ENCODE measurements at regions not wholly inside any gene's neighbourhood (a gene's known extent, or its start where the extent isn't known, plus 50 kb on each side); places are given as distances from the start of the nearest gene placed in this dataset.
A peak's percentile ranks its signal among the peaks of the same experiment; 100 is the strongest.

DNA sequence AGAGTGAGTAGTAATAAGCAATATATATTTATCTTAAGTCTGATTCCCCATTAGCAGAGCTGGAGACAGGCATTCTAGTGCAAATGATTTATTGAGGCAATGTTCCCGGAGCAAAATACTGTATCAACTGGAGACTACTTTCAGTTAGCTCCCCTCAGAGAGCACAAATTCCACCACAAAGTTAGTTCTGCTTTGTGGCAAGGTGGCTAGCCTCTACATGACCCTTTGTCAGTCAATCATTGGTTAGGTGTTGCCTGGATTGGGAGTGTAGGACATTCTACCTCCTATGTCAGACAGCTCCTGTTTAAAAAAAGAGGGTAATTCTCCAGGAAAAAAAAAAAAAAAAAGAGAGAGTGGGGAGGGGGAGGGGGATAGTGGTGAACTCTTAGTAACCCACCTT lies 402.2 kb downstream of the NR4A2 start:
- no peak for DNase-seq (ENCODE audit: low read depth in 1 of 2, low spot score in 2 of 2)
- TF ChIP-seq RAD21 (IDR thresholded peaks at IDR 0.05 in 1 of 2, conservative IDR thresholded peaks at IDR 0.05 in 1 of 2; ENCODE audit: low read depth in 2 of 2, low read length in 2 of 2) (no peak), BACH1 (IDR thresholded peaks at IDR 0.05; ENCODE audit: low read length) (no peak), KDM1A (IDR thresholded peaks at IDR 0.05; ENCODE audit: borderline replicate concordance, low read length) (peak; percentile 47; the same call in 1 of the 2 replicates), BRCA1 (IDR thresholded peaks at IDR 0.05; ENCODE audit: low read depth, low read length) (no peak), SIRT6 (IDR thresholded peaks at IDR 0.05; ENCODE audit: low read length) (no peak), EZH2 (IDR thresholded peaks at IDR 0.05; ENCODE audit: low read depth, low read length, severe bottlenecking) (no peak)
- TF ChIP-seq, protein P1, sequence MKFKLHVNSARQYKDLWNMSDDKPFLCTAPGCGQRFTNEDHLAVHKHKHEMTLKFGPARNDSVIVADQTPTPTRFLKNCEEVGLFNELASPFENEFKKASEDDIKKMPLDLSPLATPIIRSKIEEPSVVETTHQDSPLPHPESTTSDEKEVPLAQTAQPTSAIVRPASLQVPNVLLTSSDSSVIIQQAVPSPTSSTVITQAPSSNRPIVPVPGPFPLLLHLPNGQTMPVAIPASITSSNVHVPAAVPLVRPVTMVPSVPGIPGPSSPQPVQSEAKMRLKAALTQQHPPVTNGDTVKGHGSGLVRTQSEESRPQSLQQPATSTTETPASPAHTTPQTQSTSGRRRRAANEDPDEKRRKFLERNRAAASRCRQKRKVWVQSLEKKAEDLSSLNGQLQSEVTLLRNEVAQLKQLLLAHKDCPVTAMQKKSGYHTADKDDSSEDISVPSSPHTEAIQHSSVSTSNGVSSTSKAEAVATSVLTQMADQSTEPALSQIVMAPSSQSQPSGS (IDR thresholded peaks at IDR 0.05; ENCODE audit: low read length): no peak
- no peak overlapping the region for H3K14ac ChIP-seq (ENCODE audit: insufficient read length)
- no peak overlapping the region for H3K27ac ChIP-seq (ENCODE audit: low read depth, low read length)
- H2BK15ac ChIP-seq (ENCODE audit: low read length): 0 out of 2 replicates have a peak overlapping the region, but pooled peaks have one; percentile 5
- 76% methylated on average over 1 of the region's 1 CpG; no CpG with 5 or more reads in 1 of the 2 experiments for WGBS, 2 experiments (ENCODE audit: extremely low coverage in 1 of 2, insufficient coverage in 1 of 2, insufficient read length in 1 of 2, insufficient replicate concordance in 2 of 2, low coverage in 1 of 2, low lambda C conversion rate in 2 of 2, missing lambda C conversion rate in 1 of 2)
- H4K5ac ChIP-seq (ENCODE audit: insufficient read length, low read depth, low read length): no peak overlapping the region
- no peak overlapping the region for H3K23ac ChIP-seq (ENCODE audit: insufficient read length)
- POLR2A ChIA-PET (ENCODE audit: partially characterized antibody): no interaction called here
- CTCF ChIA-PET (ENCODE audit: partially characterized antibody): interaction anchor here (1.3 kb wide), 1 partner anchor 9 kb away, joined by 4 read pairs; no protein-coding TSS in a partner anchor
- H2AK5ac ChIP-seq (ENCODE audit: low read depth, low read length): no peak overlapping the region
- H3K36me3 ChIP-seq (ENCODE audit: control insufficient read depth in 2 of 4, insufficient read depth in 4 of 4, low read length in 3 of 4): no peaks in the 10 kb centered on the region
- no peak overlapping the region for H2AFZ ChIP-seq (ENCODE audit: low read length)
- no peak overlapping the region for H3K4ac ChIP-seq (replicated peaks; ENCODE audit: insufficient read length, low read depth, low read length)
- H3K4me1 ChIP-seq (replicated peaks in 1 of 4; ENCODE audit: control insufficient read depth in 3 of 4, insufficient read depth in 4 of 4, low read length in 3 of 4): peaks cover 0 to 2% (median 0%) of the 10 kb centered on the region in 4 experiments; a peak in 1 of 7 replicates
- H3K27me3 ChIP-seq (replicated peaks in 1 of 4; ENCODE audit: control insufficient read depth in 3 of 4, extremely low read depth in 1 of 4, insufficient read depth in 3 of 4, low read length in 3 of 4): no peaks in the 10 kb centered on the region
- no peaks in the 10 kb centered on the region for H3K79me2 ChIP-seq (ENCODE audit: control insufficient read depth in 1 of 2, insufficient read depth in 2 of 2, low read length in 2 of 2)
- H3K18ac ChIP-seq (ENCODE audit: extremely low read depth, low read length): 0 out of 2 replicates have a peak overlapping the region, but pooled peaks have one; percentile 43
- H3K79me1 ChIP-seq (ENCODE audit: low read depth, low read length): no peaks in the 10 kb centered on the region
- no peaks in the 10 kb centered on the region for H3K23me2 ChIP-seq (ENCODE audit: low read depth, low read length)
- no peak overlapping the region for H2BK120ac ChIP-seq (replicated peaks; ENCODE audit: low read depth, low read length)
- no peak overlapping the region for H4K91ac ChIP-seq (replicated peaks; ENCODE audit: insufficient read length, low read length)
- H2BK5ac ChIP-seq (ENCODE audit: low read depth, low read length): no peak overlapping the region
- H2BK20ac ChIP-seq (ENCODE audit: low read length): no peak overlapping the region
- no peak overlapping the region for H3K9ac ChIP-seq (replicated peaks in 1 of 4; ENCODE audit: extremely low read depth in 1 of 4, low read depth in 3 of 4, low read length in 3 of 4)
- no peak overlapping the region; a peak in 1 of 4 replicates for H3K4me2 ChIP-seq (ENCODE audit: insufficient read depth in 1 of 2, low read depth in 2 of 2, low read length in 2 of 2)
- no peaks in the 10 kb centered on the region for H4K20me1 ChIP-seq (replicated peaks in 1 of 2; ENCODE audit: control insufficient read depth in 1 of 2, insufficient read depth in 2 of 2, low read length in 2 of 2)
- no peaks in the 10 kb centered on the region; a peak in 2 of 4 replicates for H3K9me3 ChIP-seq (ENCODE audit: insufficient read depth in 2 of 2, low read depth in 1 of 2, low read length in 1 of 2)
- no peak for FAIRE-seq
- H3K4me3 ChIP-seq (ENCODE audit: extremely low read depth in 1 of 4, insufficient read depth in 2 of 4, low read depth in 3 of 4, low read length in 4 of 4): no peak overlapping the region
- H2BK12ac ChIP-seq (ENCODE audit: low read depth, low read length): no peak overlapping the region
- no peak overlapping the region for H4K8ac ChIP-seq (ENCODE audit: extremely low read depth, insufficient read depth, low read length)
- H3K56ac ChIP-seq (replicated peaks; ENCODE audit: insufficient read length, low read depth, low read length): no peak overlapping the region

Measured in H1 (cell line).